DND-41 (cell line): ENCODE measurements at regions not wholly inside any gene's neighbourhood (a gene's known extent, or its start where the extent isn't known, plus 50 kb on each side); places are given as distances from the start of the nearest gene placed in this dataset.

Source experiments
- EZH2 ChIP-seq: IDR thresholded peaks from 3 replicates; pipeline ENCODE4 v1.6.1; 2012; ENCODE audit warnings: borderline replicate concordance, low read depth, mild to moderate bottlenecking, moderate library complexity, low read length, inconsistent platforms; ENCODE audit not compliant: severe bottlenecking
- TF ChIP-seq, protein P1 (sequence below): IDR thresholded peaks from 2 replicates; pipeline ENCODE4 v1.5.1; 2012; ENCODE audit warnings: borderline replicate concordance, low read length, moderate library complexity, mild to moderate bottlenecking; ENCODE audit not compliant: poor library complexity, severe bottlenecking; ENCODE audit errors: extremely low read depth

- TF ChIP-seq, protein P1, sequence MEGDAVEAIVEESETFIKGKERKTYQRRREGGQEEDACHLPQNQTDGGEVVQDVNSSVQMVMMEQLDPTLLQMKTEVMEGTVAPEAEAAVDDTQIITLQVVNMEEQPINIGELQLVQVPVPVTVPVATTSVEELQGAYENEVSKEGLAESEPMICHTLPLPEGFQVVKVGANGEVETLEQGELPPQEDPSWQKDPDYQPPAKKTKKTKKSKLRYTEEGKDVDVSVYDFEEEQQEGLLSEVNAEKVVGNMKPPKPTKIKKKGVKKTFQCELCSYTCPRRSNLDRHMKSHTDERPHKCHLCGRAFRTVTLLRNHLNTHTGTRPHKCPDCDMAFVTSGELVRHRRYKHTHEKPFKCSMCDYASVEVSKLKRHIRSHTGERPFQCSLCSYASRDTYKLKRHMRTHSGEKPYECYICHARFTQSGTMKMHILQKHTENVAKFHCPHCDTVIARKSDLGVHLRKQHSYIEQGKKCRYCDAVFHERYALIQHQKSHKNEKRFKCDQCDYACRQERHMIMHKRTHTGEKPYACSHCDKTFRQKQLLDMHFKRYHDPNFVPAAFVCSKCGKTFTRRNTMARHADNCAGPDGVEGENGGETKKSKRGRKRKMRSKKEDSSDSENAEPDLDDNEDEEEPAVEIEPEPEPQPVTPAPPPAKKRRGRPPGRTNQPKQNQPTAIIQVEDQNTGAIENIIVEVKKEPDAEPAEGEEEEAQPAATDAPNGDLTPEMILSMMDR = no peak
- no peak for TF ChIP-seq EZH2
These were observed 728.3 kb upstream of the SEMA6A start for GRCh38 chr5:117302949-117303348.
